H1 (cell line): ENCODE measurements at regions not wholly inside any gene's neighbourhood (a gene's known extent, or its start where the extent isn't known, plus 50 kb on each side); places are given as distances from the start of the nearest gene placed in this dataset.

ENCODE experiments used
- ATF3 ChIP-seq: IDR thresholded peaks from 2 replicates; pipeline ENCODE4 v1.6.1; 2011; ENCODE audit warnings: low read depth, mild to moderate bottlenecking, low read length; ENCODE audit not compliant: insufficient read depth
- CEBPB ChIP-seq: IDR thresholded peaks from 2 replicates; pipeline ENCODE4 v1.6.1; 2012; ENCODE audit warnings: low read depth, low read length
- CTCF ChIP-seq, 3 experiments: IDR thresholded peaks; 1 replicate in 2 of 3; 2 replicates in 1 of 3; pipeline versions ENCODE4 v1.5.1 to v1.6.1; 2011; ENCODE audit warnings: low read length in 3 of 3, mild to moderate bottlenecking in 3 of 3, inconsistent platforms in 2 of 3, low read depth in 1 of 3, moderate library complexity in 1 of 3; ENCODE audit not compliant: insufficient read depth in 1 of 3; ENCODE audit errors: control extremely low read depth in 1 of 3
- EGR1 ChIP-seq: IDR thresholded peaks from 2 replicates; pipeline ENCODE4 v1.6.1; 2011; ENCODE audit warnings: low read depth, low read length, borderline replicate concordance
- POLR2A ChIP-seq, 2 experiments: IDR thresholded peaks; 1 replicate in 1 of 2; 2 replicates in 1 of 2; pipeline ENCODE4 v1.6.1; 2011; ENCODE audit warnings: low read depth in 2 of 2, low read length in 2 of 2, mild to moderate bottlenecking in 2 of 2; ENCODE audit errors: control extremely low read depth in 1 of 2
- SIRT6 ChIP-seq: IDR thresholded peaks from one replicate; pipeline ENCODE4 v1.7.1; 2012; ENCODE audit warnings: low read length, inconsistent platforms

GRCh38 chr7:16034866-16035265 lies 348.4 kb upstream of the MEOX2 start:
- TF ChIP-seq POLR2A (IDR thresholded peaks at IDR 0.05; ENCODE audit: control extremely low read depth in 1 of 2, low read depth in 2 of 2, low read length in 2 of 2) = no peak
- TF ChIP-seq CEBPB = no peak
- TF ChIP-seq CTCF (IDR thresholded peaks at IDR 0.05; ENCODE audit: control extremely low read depth in 1 of 3, insufficient read depth in 1 of 3, low read depth in 1 of 3, low read length in 3 of 3) = no peak
- TF ChIP-seq SIRT6 = no peak
- TF ChIP-seq ATF3 = no peak
- TF ChIP-seq EGR1 = no peak
